ENCODE measurements at regions not wholly inside any gene's neighbourhood (a gene's known extent, or its start where the extent isn't known, plus 50 kb on each side); places are given as distances from the start of the nearest gene placed in this dataset.
"Not testable (repeated sequence)": the region's sequence is repeated elsewhere in the genome, so short reads cannot be mapped to it uniquely, and the experiment has no call there.

DNA sequence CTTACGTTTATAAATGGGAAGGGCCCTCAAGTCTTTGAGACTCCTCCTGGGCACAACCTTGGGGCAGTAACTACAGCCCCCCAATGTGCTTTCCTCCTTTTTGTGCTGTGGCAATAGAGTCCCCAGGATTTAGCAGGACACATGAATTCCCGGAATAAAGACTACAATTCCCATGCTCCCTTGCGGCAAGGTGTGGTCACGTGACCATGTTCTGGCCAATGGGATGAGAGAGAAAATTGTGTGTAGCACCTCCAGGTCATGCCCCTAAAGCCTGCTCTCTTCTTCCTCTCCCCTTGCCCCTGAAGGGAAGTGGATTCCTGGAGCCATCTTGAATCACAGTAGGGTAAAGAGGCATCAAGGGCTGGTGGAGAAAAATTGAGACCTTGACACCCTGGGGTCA, 295.1 kb upstream of the SFSWAP start:
- in situ Hi-C loops (cut with MboI; ENCODE audit: low pct_unique_long_range_greater_than_20kb in 2 of 9, low sequenced_read_pairs in 9 of 9, unreplicated experiment in 9 of 9) = no loop called here
- H3K27ac ChIP-seq = no peak overlapping the region
- 0 to 100% (median 67%) methylated on average over 1 to 4 of the region's 4 CpGs; no CpG with 5 or more reads in 3 of the 10 experiments for WGBS, 10 experiments
- no peak for ATAC-seq (replicated peaks in 6 of 8)
- no peak overlapping the region for H3K4me3 ChIP-seq
- peaks cover 6 to 8% of the 10 kb centered on the region in 2 donors for H3K4me1 ChIP-seq (replicated peaks in 1 of 2)

- H3K4me1 ChIP-seq (replicated peaks in 1 of 2) = peaks cover 27 to 29% of the 10 kb centered on the region in 2 donors
- in situ Hi-C loops (cut with MboI; ENCODE audit: low pct_unique_long_range_greater_than_20kb in 2 of 9, low sequenced_read_pairs in 9 of 9, unreplicated experiment in 9 of 9) = no loop called here
- no peak overlapping the region for H3K4me3 ChIP-seq
- H3K27ac ChIP-seq = no peak overlapping the region
- 0 to 100% (median 83%) methylated on average over 1 to 8 of the region's 8 CpGs; no CpG with 5 or more reads in 1 of the 10 experiments for WGBS, 10 experiments
- ATAC-seq (replicated peaks in 6 of 8) = no peak
Measured at GRCh38 chr12:131418121-131418520, 292.8 kb upstream of the SFSWAP start.

- 0 to 100% (median 50%) methylated on average over 1 to 2 of the region's 2 CpGs; no CpG with 5 or more reads in 5 of the 10 experiments for WGBS, 10 experiments
- H3K4me3 ChIP-seq = no peak overlapping the region
- H3K27ac ChIP-seq = no peak overlapping the region
- no peak for ATAC-seq (replicated peaks in 6 of 8)
- in situ Hi-C loops (cut with MboI; ENCODE audit: low pct_unique_long_range_greater_than_20kb in 2 of 9, low sequenced_read_pairs in 9 of 9, unreplicated experiment in 9 of 9) = no loop called here
- H3K4me1 ChIP-seq (replicated peaks in 1 of 2) = peaks cover 27 to 30% of the 10 kb centered on the region in 2 donors
Measured at GRCh38 chr12:131418884-131419283, 292.0 kb upstream of the SFSWAP start.

- Histone ChIP-seq H3K4me3 (no peak overlapping the region), H3K4me1 (replicated peaks in 1 of 2) (peaks cover 27 to 30% of the 10 kb centered on the region in 2 donors), H3K27ac (peak overlapping the region; percentile 7 to 65)
- 0 to 58% (median 35%) methylated on average over 2 to 9 of the region's 13 CpGs for WGBS, 10 experiments
- peak in 5 of 8 experiments; percentile 53 to 73 (median 66) for ATAC-seq (replicated peaks in 6 of 8)
- in situ Hi-C loops (cut with MboI; ENCODE audit: low pct_unique_long_range_greater_than_20kb in 2 of 9, low sequenced_read_pairs in 9 of 9, unreplicated experiment in 9 of 9) = no loop called here
Measured at GRCh38 chr12:131420867-131421447, 289.9 kb upstream of the SFSWAP start.

DNA sequence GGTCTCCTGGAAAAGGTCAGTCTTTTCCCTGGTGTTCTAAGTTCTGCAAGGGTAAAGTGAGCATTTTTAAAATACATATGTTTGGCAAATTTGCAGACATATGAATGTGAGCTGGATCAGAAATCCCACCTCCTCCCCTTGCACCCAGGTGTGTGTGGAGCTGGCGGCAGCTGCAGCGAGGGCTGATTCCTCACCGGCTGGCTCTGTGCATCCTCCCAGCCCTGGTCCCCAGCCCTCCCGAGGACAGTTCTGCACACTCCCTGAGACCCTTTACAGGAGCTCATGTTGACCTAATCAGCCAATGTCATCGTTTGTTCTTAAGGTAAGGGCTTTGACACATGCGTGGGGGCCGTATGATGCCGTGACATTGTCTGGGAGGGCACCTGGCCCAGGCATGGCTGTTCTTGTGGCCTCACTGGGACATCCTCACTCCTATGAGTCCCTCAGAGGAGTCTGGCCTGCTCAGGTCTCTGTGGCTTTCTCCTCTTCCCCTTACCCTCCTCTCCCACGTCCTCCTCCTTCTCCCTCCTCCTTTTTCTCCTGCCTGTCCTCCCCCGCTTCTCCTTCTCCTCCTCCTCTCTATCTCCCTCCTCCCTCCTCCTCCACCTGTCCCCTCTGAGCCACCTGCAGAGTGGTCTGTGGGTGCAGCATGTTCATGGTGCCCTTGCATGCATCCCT, 289.2 kb upstream of the SFSWAP start:
- Histone ChIP-seq H3K4me1 (replicated peaks in 1 of 2) (peaks cover 27 to 30% of the 10 kb centered on the region in 2 donors), H3K27ac (peak overlapping the region; percentile 55 to 57), H3K4me3 (no peak overlapping the region)
- 83 to 94% methylated on average over 3 to 5 of the region's 10 CpGs; no CpG with 5 or more reads in 8 of the 10 experiments for WGBS, 10 experiments
- ATAC-seq (replicated peaks in 6 of 8) = peak in 5 of 8 experiments; percentile 32 to 65 (median 59)
- in situ Hi-C loops (cut with MboI; ENCODE audit: low pct_unique_long_range_greater_than_20kb in 2 of 9, low sequenced_read_pairs in 9 of 9, unreplicated experiment in 9 of 9) = no loop called here

DNA sequence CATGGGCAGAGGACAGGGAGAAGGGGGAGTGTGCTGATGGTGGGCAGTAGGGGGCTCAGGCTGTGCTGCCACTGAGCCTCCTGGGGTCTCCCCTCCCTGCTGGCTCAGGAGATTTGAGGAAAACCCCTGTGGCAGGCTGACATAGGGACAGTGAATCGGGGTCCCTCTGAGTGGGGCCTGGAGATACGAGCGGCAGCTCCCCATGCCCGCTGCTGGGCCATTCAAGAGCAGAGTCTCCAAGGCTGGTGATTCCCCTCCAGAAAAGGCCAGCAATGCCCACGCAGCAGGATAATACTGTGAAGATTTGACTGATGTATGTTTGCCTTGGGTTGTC, 288.7 kb upstream of the SFSWAP start:
- WGBS, 10 experiments = 8 to 68% (median 33%) methylated on average over 1 to 5 of the region's 5 CpGs; no CpG with 5 or more reads in 6 of the 10 experiments
- H3K27ac ChIP-seq = peak overlapping the region in 1 of 2 donors; percentile 55
- peaks cover 27 to 30% of the 10 kb centered on the region in 2 donors for H3K4me1 ChIP-seq (replicated peaks in 1 of 2)
- in situ Hi-C loops (cut with MboI; ENCODE audit: low pct_unique_long_range_greater_than_20kb in 2 of 9, low sequenced_read_pairs in 9 of 9, unreplicated experiment in 9 of 9) = no loop called here
- peak in 4 of 8 experiments; percentile 17 to 56 (median 44) for ATAC-seq (replicated peaks in 6 of 8)
- H3K4me3 ChIP-seq = no peak overlapping the region

GRCh38 chr12:131422744-131423143, 288.1 kb upstream of the SFSWAP start:
- WGBS, 10 experiments = 17 to 89% (median 70%) methylated on average over 1 to 7 of the region's 9 CpGs; no CpG with 5 or more reads in 3 of the 10 experiments
- Histone ChIP-seq H3K27ac (peak overlapping the region in 1 of 2 donors; percentile 27), H3K4me3 (no peak overlapping the region), H3K4me1 (replicated peaks in 1 of 2) (peaks cover 27 to 30% of the 10 kb centered on the region in 2 donors)
- ATAC-seq (replicated peaks in 6 of 8) = peak in 4 of 8 experiments; percentile 13 to 23 (median 14)
- in situ Hi-C loops (cut with MboI; ENCODE audit: low pct_unique_long_range_greater_than_20kb in 2 of 9, low sequenced_read_pairs in 9 of 9, unreplicated experiment in 9 of 9) = no loop called here

GRCh38 chr12:131424270-131424669, 286.6 kb upstream of the SFSWAP start:
- no peak for ATAC-seq (replicated peaks in 6 of 8)
- Histone ChIP-seq H3K27ac (no peak overlapping the region), H3K4me3 (no peak overlapping the region), H3K4me1 (replicated peaks in 1 of 2) (peaks cover 27 to 30% of the 10 kb centered on the region in 2 donors)
- in situ Hi-C loops (cut with MboI; ENCODE audit: low pct_unique_long_range_greater_than_20kb in 2 of 9, low sequenced_read_pairs in 9 of 9, unreplicated experiment in 9 of 9) = no loop called here

DNA sequence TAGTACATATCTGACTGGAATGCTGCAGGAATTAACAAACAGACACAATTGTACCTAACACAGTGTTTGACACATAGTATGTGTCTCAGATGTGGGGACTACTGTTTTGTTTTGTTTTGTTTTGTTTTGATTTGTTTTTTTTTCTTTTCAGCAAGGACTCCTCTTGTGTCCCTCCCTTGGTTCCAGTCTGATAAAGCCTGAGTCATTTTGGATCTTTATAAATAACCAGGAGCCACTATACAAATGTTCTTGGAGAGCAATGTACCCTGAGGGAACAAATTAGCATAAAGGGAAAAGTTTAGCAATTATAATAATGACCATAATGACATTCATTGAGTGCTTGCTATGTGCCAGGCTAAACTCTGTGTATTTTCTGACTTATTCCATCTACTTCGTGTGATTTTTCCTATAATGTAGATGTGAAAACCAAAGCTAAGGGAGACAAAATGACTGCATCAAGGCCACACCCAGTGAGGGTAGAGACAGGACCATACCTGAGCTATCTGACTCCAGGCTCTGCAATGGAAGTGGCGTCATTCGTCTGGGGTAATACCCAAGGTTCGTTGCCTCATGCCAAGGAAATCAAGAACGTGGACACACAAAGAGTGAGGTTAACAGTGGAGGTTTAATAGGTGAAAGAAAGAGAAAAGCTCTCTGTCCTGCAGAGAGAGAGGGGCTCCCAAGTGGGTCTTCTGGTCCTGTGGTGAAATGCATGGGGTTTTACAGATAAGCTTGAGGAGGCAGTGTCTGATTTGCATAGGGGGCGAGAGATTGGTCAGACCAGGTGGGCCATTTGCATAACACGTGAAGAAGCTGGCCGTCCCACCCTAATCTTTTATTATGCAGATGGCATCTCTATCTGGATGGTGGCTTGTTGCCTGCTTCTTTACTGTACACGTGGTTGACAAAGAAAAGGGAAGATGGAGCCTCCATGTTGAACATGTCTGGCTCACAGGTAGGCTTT, 285.5 kb upstream of the SFSWAP start:
- ATAC-seq (replicated peaks in 6 of 8) = peak in 3 of 8 experiments; percentile 45 to 92 (median 87)
- in situ Hi-C loops (cut with MboI; ENCODE audit: low pct_unique_long_range_greater_than_20kb in 2 of 9, low sequenced_read_pairs in 9 of 9, unreplicated experiment in 9 of 9) = no loop called here
- Histone ChIP-seq H3K4me3 (no peak overlapping the region), H3K4me1 (replicated peaks in 1 of 2) (peaks cover 26 to 28% of the 10 kb centered on the region in 2 donors), H3K27ac (no peak overlapping the region)
- WGBS, 10 experiments = 0 to 90% (median 68%) methylated on average over 1 to 9 of the region's 9 CpGs

GRCh38 chr12:131428091-131428685, 282.7 kb upstream of the SFSWAP start:
- Histone ChIP-seq H3K4me3 (no peak overlapping the region), H3K27ac (no peak overlapping the region), H3K4me1 (replicated peaks in 1 of 2) (peaks cover 0 to under 1% of the 10 kb centered on the region in 2 donors)
- ATAC-seq (replicated peaks in 6 of 8) = peak in 2 of 8 experiments; percentile 8 to 29
- in situ Hi-C loops (cut with MboI; ENCODE audit: low pct_unique_long_range_greater_than_20kb in 2 of 9, low sequenced_read_pairs in 9 of 9, unreplicated experiment in 9 of 9) = no loop called here
- 13 to 100% (median 57%) methylated on average over 1 to 3 of the region's 14 CpGs; no CpG with 5 or more reads in 6 of the 10 experiments for WGBS, 10 experiments

DNA sequence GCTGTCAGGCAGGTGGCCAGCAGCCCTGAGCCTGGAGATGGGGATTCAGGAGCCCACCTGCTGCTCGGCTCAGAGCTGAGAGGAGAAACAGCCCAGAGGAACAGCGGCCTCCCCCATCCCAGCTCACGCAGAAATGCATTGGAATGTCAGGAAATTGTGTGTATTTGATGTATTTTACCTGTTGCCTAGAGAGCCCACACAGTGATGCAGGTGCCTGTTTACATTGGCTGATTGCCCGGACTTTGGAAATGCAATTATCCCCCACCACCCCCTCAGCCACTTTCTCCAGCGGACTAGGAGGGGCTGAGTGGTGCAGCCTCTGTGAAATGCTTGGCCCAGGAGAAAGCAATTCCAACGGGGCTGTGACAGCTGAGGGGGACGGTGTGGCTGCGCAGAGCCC, 281.7 kb upstream of the SFSWAP start:
- H3K4me3 ChIP-seq; H3K27ac ChIP-seq; in situ Hi-C loops (cut with MboI; ENCODE audit: low pct_unique_long_range_greater_than_20kb in 2 of 9, low sequenced_read_pairs in 9 of 9, unreplicated experiment in 9 of 9); H3K4me1 ChIP-seq (replicated peaks in 1 of 2): not testable (repeated sequence)
- no CpG with 5 or more reads among the region's 8 CpGs for WGBS, 10 experiments
- peak in 6 of 8 experiments; percentile 70 to 92 (median 84) for ATAC-seq (replicated peaks in 6 of 8)

DNA sequence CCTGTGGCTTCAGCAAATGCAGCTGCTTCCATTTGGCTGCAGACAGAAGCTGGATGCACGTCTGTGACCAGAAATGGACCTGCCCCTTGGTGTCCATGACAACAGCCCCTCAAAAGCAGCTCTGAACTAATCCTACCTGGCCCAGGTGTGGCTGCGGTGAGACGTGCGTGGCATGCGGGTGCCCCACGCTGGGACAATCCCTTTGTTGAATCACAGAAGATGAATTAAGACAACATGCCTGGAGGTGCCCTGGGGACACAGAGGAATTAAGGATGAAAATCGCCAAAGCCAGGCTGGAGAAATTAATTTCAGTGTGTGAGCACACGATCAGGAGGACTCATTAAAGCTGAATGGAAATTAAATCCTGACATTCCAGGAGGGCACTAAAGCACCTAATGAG, 281.2 kb upstream of the SFSWAP start:
- ATAC-seq (replicated peaks in 6 of 8); in situ Hi-C loops (cut with MboI; ENCODE audit: low pct_unique_long_range_greater_than_20kb in 2 of 9, low sequenced_read_pairs in 9 of 9, unreplicated experiment in 9 of 9); H3K4me3 ChIP-seq; H3K4me1 ChIP-seq (replicated peaks in 1 of 2); H3K27ac ChIP-seq: not testable (repeated sequence)
- WGBS, 10 experiments = no CpG with 5 or more reads among the region's 8 CpGs
